Endodermal cell (in vitro differentiated cells): ENCODE measurements at regions not wholly inside any gene's neighbourhood (a gene's known extent, or its start where the extent isn't known, plus 50 kb on each side); places are given as distances from the start of the nearest gene placed in this dataset.
"Not testable (repeated sequence)": the region's sequence is repeated elsewhere in the genome, so short reads cannot be mapped to it uniquely, and the experiment has no call there.

ENCODE experiments used
- DNase-seq: peaks from one replicate; pipeline ENCODE4 v3.0.0-alpha.2; 2017
- H3K27ac ChIP-seq: 2 replicates; pipeline ENCODE4 v1.5.1; 2013; ENCODE audit warnings: mild to moderate bottlenecking, low read depth, low read length, moderate library complexity
- H3K27me3 ChIP-seq: 2 replicates; pipeline ENCODE4 v1.6.1; 2013; ENCODE audit warnings: mild to moderate bottlenecking, low read length, moderate library complexity; ENCODE audit not compliant: insufficient read depth, control insufficient read depth, poor library complexity, severe bottlenecking
- H3K36me3 ChIP-seq: 2 replicates; pipeline ENCODE4 v1.7.0; 2013; ENCODE audit warnings: mild to moderate bottlenecking, low read length, moderate library complexity; ENCODE audit not compliant: control insufficient read depth, insufficient read depth
- H3K4me1 ChIP-seq: one replicate; pipeline ENCODE4 v1.7.0; 2013; ENCODE audit warnings: low read length; ENCODE audit not compliant: control insufficient read depth, insufficient read depth
- H3K4me3 ChIP-seq: 2 replicates; pipeline ENCODE4 v1.5.1; 2013; ENCODE audit warnings: mild to moderate bottlenecking, low read length, moderate library complexity
- H3K9ac ChIP-seq: 2 replicates; pipeline ENCODE4 v1.6.1; 2013; ENCODE audit warnings: mild to moderate bottlenecking, low read length, moderate library complexity; ENCODE audit not compliant: poor library complexity, severe bottlenecking; ENCODE audit errors: extremely low read depth
- H3K9me3 ChIP-seq: 2 replicates; pipeline ENCODE4 v1.6.1; 2013; ENCODE audit warnings: mild to moderate bottlenecking, low read length, moderate library complexity; ENCODE audit not compliant: control insufficient read depth
- H3K27ac Mint-ChIP-seq: 2 replicates; pipeline ENCODE4 v1.8.0; 2020; ENCODE audit warnings: mixed read lengths
- H3K27me3 Mint-ChIP-seq: 2 replicates; pipeline ENCODE4 v1.8.0; 2021; ENCODE audit warnings: mild to moderate bottlenecking, mixed read lengths; ENCODE audit not compliant: insufficient read depth
- H3K36me3 Mint-ChIP-seq: 2 replicates; pipeline ENCODE4 v1.8.0; 2020; ENCODE audit warnings: low read depth, mixed read lengths
- H3K4me1 Mint-ChIP-seq: 2 replicates; pipeline ENCODE4 v1.8.0; 2020; ENCODE audit warnings: mixed read lengths
- H3K4me3 Mint-ChIP-seq: 2 replicates; pipeline ENCODE4 v1.8.0; 2020; ENCODE audit warnings: mild to moderate bottlenecking, moderate library complexity, mixed read lengths
- H3K9me3 Mint-ChIP-seq: 2 replicates; pipeline ENCODE4 v1.8.0; 2020; ENCODE audit warnings: mild to moderate bottlenecking, mixed read lengths
- CTCF ChIP-seq: fragments of 200-600 bp; sonication (generic); conservative IDR thresholded peaks from 2 replicates; pipeline ENCODE4 v1.5.0; 2021; ENCODE audit warnings: antibody characterized with exemption, mild to moderate bottlenecking
- WGBS, 2 experiments: methylation state at CpG; one replicate each; pipeline versions ENCODE4 v1.1.5 to v1.1.7; 2013; ENCODE audit warnings: missing lambda C conversion rate in 2 of 2, mixed read lengths in 1 of 2; ENCODE audit not compliant: insufficient coverage in 1 of 2, insufficient read length in 1 of 2; 5-methylcytosine and 5-hydroxymethylcytosine counted together

DNA sequence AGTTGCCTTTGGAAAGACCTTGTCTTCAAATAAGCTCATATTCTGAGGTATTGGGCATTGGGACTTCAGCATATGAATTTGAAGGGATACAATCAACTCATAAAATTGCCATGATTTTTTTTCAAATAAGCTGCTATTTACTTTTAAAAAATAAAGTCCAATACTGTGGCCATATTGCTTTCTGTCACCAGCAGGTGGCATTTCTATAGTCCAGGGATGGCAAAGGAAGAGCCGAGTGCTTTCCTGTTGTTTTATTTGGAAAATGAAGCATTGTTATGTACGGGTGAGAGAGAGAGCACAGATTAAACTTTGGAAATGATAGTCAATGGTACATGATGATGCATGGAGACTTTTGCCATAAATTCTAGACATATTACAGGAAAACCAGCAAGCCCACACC lies 104.1 kb upstream of the DPP6 start:
- Histone ChIP-seq H3K27ac (no peak overlapping the region), H3K4me1 (no peaks in the 10 kb centered on the region), H3K4me3 (no peak overlapping the region), H3K9ac (no peak overlapping the region), H3K27me3 (no peaks in the 10 kb centered on the region), H3K36me3 (no peaks in the 10 kb centered on the region), H3K9me3 (peaks cover 92% of the 10 kb centered on the region)
- TF ChIP-seq CTCF: no peak
- Mint-ChIP-seq H3K4me3 (no peak overlapping the region), H3K4me1 (no peaks in the 10 kb centered on the region), H3K27me3 (no peaks in the 10 kb centered on the region), H3K27ac (no peak overlapping the region), H3K36me3 (peaks cover 4% of the 10 kb centered on the region), H3K9me3 (peaks cover 96% of the 10 kb centered on the region)
- WGBS, 2 experiments: 80 to 83% methylated on average over 1 to 2 of the region's 2 CpGs
- DNase-seq: no peak

GRCh38 chr7:153951316-153951715 lies 100.9 kb upstream of the DPP6 start:
- peaks cover 95% of the 10 kb centered on the region for H3K9me3 Mint-ChIP-seq
- WGBS, 2 experiments: 72 to 78% methylated on average over 8 to 9 of the region's 10 CpGs
- H3K4me3 ChIP-seq: no peak overlapping the region

GRCh38 chr7:153954477-153954876 lies 97.7 kb upstream of the DPP6 start:
- TF ChIP-seq CTCF: no peak
- 81 to 100% methylated on average over 3 to 4 of the region's 4 CpGs for WGBS, 2 experiments
- no peaks in the 10 kb centered on the region for H3K4me1 ChIP-seq
- no peak overlapping the region for H3K4me3 ChIP-seq
- no peaks in the 10 kb centered on the region for H3K27me3 Mint-ChIP-seq
- no peak overlapping the region for H3K9ac ChIP-seq
- DNase-seq: no peak
- peaks cover 3% of the 10 kb centered on the region for H3K36me3 Mint-ChIP-seq
- H3K36me3 ChIP-seq: no peaks in the 10 kb centered on the region
- no peak overlapping the region for H3K4me3 Mint-ChIP-seq
- no peak overlapping the region for H3K27ac ChIP-seq
- no peaks in the 10 kb centered on the region for H3K27me3 ChIP-seq
- H3K4me1 Mint-ChIP-seq: no peaks in the 10 kb centered on the region
- H3K9me3 Mint-ChIP-seq: peaks cover 88% of the 10 kb centered on the region
- H3K9me3 ChIP-seq: peaks cover 56% of the 10 kb centered on the region
- no peak overlapping the region for H3K27ac Mint-ChIP-seq

More at GRCh38 chr7:153951316-153951715, 100.9 kb upstream of the DPP6 start:
- Mint-ChIP-seq H3K36me3 (peaks cover 3% of the 10 kb centered on the region), H3K4me1 (no peaks in the 10 kb centered on the region), H3K4me3 (no peak overlapping the region), H3K27me3 (no peaks in the 10 kb centered on the region), H3K27ac (no peak overlapping the region)
- H3K9ac ChIP-seq: no peak overlapping the region
- no peaks in the 10 kb centered on the region for H3K27me3 ChIP-seq
- DNase-seq: no peak
- no peaks in the 10 kb centered on the region for H3K36me3 ChIP-seq
- H3K27ac ChIP-seq: no peak overlapping the region
- peaks cover 73% of the 10 kb centered on the region for H3K9me3 ChIP-seq
- H3K4me1 ChIP-seq: no peaks in the 10 kb centered on the region
- TF ChIP-seq CTCF: no peak

GRCh38 chr7:153957677-153958076 lies 94.5 kb upstream of the DPP6 start:
- H3K4me3 ChIP-seq, H3K27ac ChIP-seq, DNase-seq, H3K4me1 ChIP-seq, H3K36me3 Mint-ChIP-seq, H3K27me3 ChIP-seq, H3K4me3 Mint-ChIP-seq, H3K27ac Mint-ChIP-seq, H3K27me3 Mint-ChIP-seq, H3K9ac ChIP-seq, H3K4me1 Mint-ChIP-seq, H3K36me3 ChIP-seq: not testable (repeated sequence)
- H3K9me3 Mint-ChIP-seq: peaks cover 67% of the 10 kb centered on the region
- H3K9me3 ChIP-seq: peaks cover 25% of the 10 kb centered on the region
- WGBS, 2 experiments: 87% methylated on average over 5 of the region's 5 CpGs; no CpG with 5 or more reads in 1 of the 2 experiments

GRCh38 chr7:153958381-153958780 lies 93.8 kb upstream of the DPP6 start:
- not testable (repeated sequence) for H3K27me3 Mint-ChIP-seq, DNase-seq, H3K27ac Mint-ChIP-seq, H3K27ac ChIP-seq, H3K4me3 ChIP-seq, H3K4me1 ChIP-seq, H3K4me3 Mint-ChIP-seq, H3K9ac ChIP-seq, H3K36me3 ChIP-seq, H3K27me3 ChIP-seq, H3K4me1 Mint-ChIP-seq, H3K36me3 Mint-ChIP-seq
- WGBS, 2 experiments: 86% methylated on average over 6 of the region's 6 CpGs; no CpG with 5 or more reads in 1 of the 2 experiments
- H3K9me3 Mint-ChIP-seq: peaks cover 65% of the 10 kb centered on the region
- H3K9me3 ChIP-seq: peaks cover 25% of the 10 kb centered on the region
